ENCODE measurements at regions not wholly inside any gene's neighbourhood (a gene's known extent, or its start where the extent isn't known, plus 50 kb on each side); places are given as distances from the start of the nearest gene placed in this dataset.

GRCh38 chr22:22351366-22351765 is 106.8 kb downstream of the VPREB1 start:
- TF ChIP-seq, protein P1, sequence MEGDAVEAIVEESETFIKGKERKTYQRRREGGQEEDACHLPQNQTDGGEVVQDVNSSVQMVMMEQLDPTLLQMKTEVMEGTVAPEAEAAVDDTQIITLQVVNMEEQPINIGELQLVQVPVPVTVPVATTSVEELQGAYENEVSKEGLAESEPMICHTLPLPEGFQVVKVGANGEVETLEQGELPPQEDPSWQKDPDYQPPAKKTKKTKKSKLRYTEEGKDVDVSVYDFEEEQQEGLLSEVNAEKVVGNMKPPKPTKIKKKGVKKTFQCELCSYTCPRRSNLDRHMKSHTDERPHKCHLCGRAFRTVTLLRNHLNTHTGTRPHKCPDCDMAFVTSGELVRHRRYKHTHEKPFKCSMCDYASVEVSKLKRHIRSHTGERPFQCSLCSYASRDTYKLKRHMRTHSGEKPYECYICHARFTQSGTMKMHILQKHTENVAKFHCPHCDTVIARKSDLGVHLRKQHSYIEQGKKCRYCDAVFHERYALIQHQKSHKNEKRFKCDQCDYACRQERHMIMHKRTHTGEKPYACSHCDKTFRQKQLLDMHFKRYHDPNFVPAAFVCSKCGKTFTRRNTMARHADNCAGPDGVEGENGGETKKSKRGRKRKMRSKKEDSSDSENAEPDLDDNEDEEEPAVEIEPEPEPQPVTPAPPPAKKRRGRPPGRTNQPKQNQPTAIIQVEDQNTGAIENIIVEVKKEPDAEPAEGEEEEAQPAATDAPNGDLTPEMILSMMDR (IDR thresholded peaks at IDR 0.05) = no peak
- DNase-seq = no peak
- 70% methylated on average over 3 of the region's 3 CpGs for WGBS (ENCODE audit: insufficient coverage)
- H3K27me3 ChIP-seq (ENCODE audit: control insufficient read depth, insufficient read depth, low read length) = no peaks in the 10 kb centered on the region
- no peak overlapping the region for H3K4me3 Mint-ChIP-seq
- H3K27ac ChIP-seq (ENCODE audit: low read length) = no peak overlapping the region
- H3K4me1 Mint-ChIP-seq = no peaks in the 10 kb centered on the region
- ATAC-seq = no peak
- H3K27ac Mint-ChIP-seq = no peak overlapping the region
- H3K27me3 Mint-ChIP-seq (ENCODE audit: low read depth in 2 of 2) = peaks cover 23 to 64% of the 10 kb centered on the region in 2 donors
- H3K9me3 Mint-ChIP-seq = no peaks in the 10 kb centered on the region
- peaks cover 4% of the 10 kb centered on the region for H3K4me1 ChIP-seq (ENCODE audit: control insufficient read depth, insufficient read depth, low read length)
- no peaks in the 10 kb centered on the region for H3K36me3 ChIP-seq (ENCODE audit: control insufficient read depth, insufficient read depth, low read length)
- H3K36me3 Mint-ChIP-seq = no peaks in the 10 kb centered on the region
- no peaks in the 10 kb centered on the region for H3K9me3 ChIP-seq (ENCODE audit: control insufficient read depth, insufficient read depth, low read length)
- no peak overlapping the region for H3K4me3 ChIP-seq (ENCODE audit: low read length)
- intact Hi-C loops (cut with micrococcal nuclease) = no loop called here

DNA sequence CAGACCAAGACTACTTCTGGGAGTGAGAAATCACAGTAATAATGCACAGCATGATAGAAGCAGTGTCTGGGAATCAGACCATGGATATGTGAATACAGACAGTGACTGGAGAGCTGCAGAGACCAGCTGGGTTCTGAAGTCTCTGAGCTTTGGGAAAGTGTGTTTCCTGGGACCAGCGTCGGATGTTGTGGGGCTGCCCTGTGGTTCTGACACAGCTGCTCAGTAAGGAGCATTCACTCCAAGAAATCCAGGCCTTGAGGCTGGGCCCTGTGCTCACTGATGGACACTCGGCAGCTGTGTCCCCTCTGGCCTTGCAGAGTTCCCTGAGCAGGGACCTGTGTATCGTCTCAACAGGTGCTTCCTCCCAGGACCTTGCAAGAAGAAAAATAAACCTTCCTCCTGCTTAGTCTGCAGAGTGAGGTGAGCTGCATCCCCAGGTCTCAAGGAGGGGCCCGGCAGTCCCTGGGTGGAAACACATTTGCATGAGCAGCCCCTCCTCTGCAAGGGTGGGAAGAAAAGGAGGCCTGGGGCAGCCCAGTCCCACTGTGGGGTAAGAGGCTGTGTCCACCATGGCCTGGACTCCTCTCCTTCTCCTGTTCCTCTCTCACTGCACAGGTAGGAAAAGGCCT is 107.9 kb downstream of the VPREB1 start:
- Mint-ChIP-seq H3K9me3 (no peaks in the 10 kb centered on the region), H3K27ac (no peak overlapping the region), H3K4me1 (peaks cover 5 to 6% of the 10 kb centered on the region in 2 donors), H3K36me3 (no peaks in the 10 kb centered on the region), H3K27me3 (ENCODE audit: low read depth in 2 of 2) (peaks cover 25 to 58% of the 10 kb centered on the region in 2 donors), H3K4me3 (no peak overlapping the region)
- Histone ChIP-seq H3K4me1 (ENCODE audit: control insufficient read depth, insufficient read depth, low read length) (peaks cover 10% of the 10 kb centered on the region), H3K27me3 (ENCODE audit: control insufficient read depth, insufficient read depth, low read length) (peaks cover 4% of the 10 kb centered on the region), H3K27ac (ENCODE audit: low read length) (no peak overlapping the region), H3K4me3 (ENCODE audit: low read length) (no peak overlapping the region), H3K36me3 (ENCODE audit: control insufficient read depth, insufficient read depth, low read length) (no peaks in the 10 kb centered on the region), H3K9me3 (ENCODE audit: control insufficient read depth, insufficient read depth, low read length) (no peaks in the 10 kb centered on the region)
- 31% methylated on average over 3 of the region's 5 CpGs for WGBS (ENCODE audit: insufficient coverage)
- ATAC-seq = no peak
- TF ChIP-seq, protein P1 (IDR thresholded peaks at IDR 0.05) = no peak
- intact Hi-C loops (cut with micrococcal nuclease) = loop anchor here (2.0 kb wide), 1 partner anchor 22 kb away; no protein-coding TSS in a partner anchor
- no peak for DNase-seq

- Mint-ChIP-seq H3K36me3 (no peaks in the 10 kb centered on the region), H3K4me3 (no peak overlapping the region), H3K27me3 (ENCODE audit: low read depth in 2 of 2) (peaks cover 25 to 45% of the 10 kb centered on the region in 2 donors), H3K27ac (no peak overlapping the region), H3K4me1 (peaks cover 5 to 6% of the 10 kb centered on the region in 2 donors), H3K9me3 (no peaks in the 10 kb centered on the region)
- DNase-seq = no peak
- ATAC-seq = no peak
- intact Hi-C loops (cut with micrococcal nuclease) = no loop called here
- TF ChIP-seq, protein P1 (IDR thresholded peaks at IDR 0.05) = no peak
- 83% methylated on average over 9 of the region's 9 CpGs for WGBS (ENCODE audit: insufficient coverage)
- Histone ChIP-seq H3K4me1 (ENCODE audit: control insufficient read depth, insufficient read depth, low read length) (peaks cover 10% of the 10 kb centered on the region), H3K36me3 (ENCODE audit: control insufficient read depth, insufficient read depth, low read length) (no peaks in the 10 kb centered on the region), H3K27me3 (ENCODE audit: control insufficient read depth, insufficient read depth, low read length) (peaks cover 4% of the 10 kb centered on the region), H3K9me3 (ENCODE audit: control insufficient read depth, insufficient read depth, low read length) (no peaks in the 10 kb centered on the region), H3K27ac (ENCODE audit: low read length) (no peak overlapping the region), H3K4me3 (ENCODE audit: low read length) (no peak overlapping the region)
These were observed 110.7 kb downstream of the VPREB1 start for GRCh38 chr22:22355096-22355834.

Data from natural killer cell (primary cell).